KMS-11 (cell line): ENCODE measurements at regions not wholly inside any gene's neighbourhood (a gene's known extent, or its start where the extent isn't known, plus 50 kb on each side); places are given as distances from the start of the nearest gene placed in this dataset.

Experiments used
- H2AFZ ChIP-seq: fragments of 200-600 bp; sonication (generic); 2 replicates; pipeline ENCODE4 v1.6.1; 2016; ENCODE audit warnings: antibody characterized with exemption, mixed run types, low read depth
- H3K27ac ChIP-seq: fragments of 200-600 bp; sonication (generic); 2 replicates; pipeline ENCODE4 v1.6.1; 2016; ENCODE audit warnings: mild to moderate bottlenecking, mixed run types
- H3K27me3 ChIP-seq: fragments of 200-600 bp; sonication (generic); 2 replicates; pipeline ENCODE4 v1.6.1; 2017; ENCODE audit warnings: mild to moderate bottlenecking, low read depth, mixed run types, moderate library complexity; ENCODE audit not compliant: insufficient read depth
- H3K36me3 ChIP-seq: fragments of 200-600 bp; sonication (generic); 2 replicates; pipeline ENCODE4 v1.6.1; 2017; ENCODE audit warnings: mild to moderate bottlenecking, mixed run types; ENCODE audit not compliant: insufficient read depth
- H3K4me1 ChIP-seq: fragments of 200-600 bp; sonication (generic); 2 replicates; pipeline ENCODE4 v1.6.1; 2016; ENCODE audit warnings: mild to moderate bottlenecking, low read depth, mixed run types; ENCODE audit not compliant: poor library complexity, severe bottlenecking
- H3K4me2 ChIP-seq: fragments of 200-600 bp; sonication (generic); 2 replicates; pipeline ENCODE4 v1.7.0; 2016; ENCODE audit warnings: mild to moderate bottlenecking, mixed run types
- H3K4me3 ChIP-seq: fragments of 200-600 bp; sonication (generic); IDR thresholded peaks from 2 replicates; pipeline ENCODE4 v1.6.1; 2017; ENCODE audit warnings: low read depth, low read length, mixed read lengths; ENCODE audit not compliant: insufficient read depth
- H3K79me2 ChIP-seq: fragments of 200-600 bp; sonication (generic); 2 replicates; pipeline ENCODE4 v1.6.1; 2016; ENCODE audit warnings: low read depth, mixed run types; ENCODE audit not compliant: insufficient read depth
- H3K9ac ChIP-seq: fragments of 200-600 bp; sonication (generic); 2 replicates; pipeline ENCODE4 v1.6.1; 2016; ENCODE audit warnings: mild to moderate bottlenecking, mixed run types
- H4K20me1 ChIP-seq: fragments of 200-600 bp; sonication (generic); 2 replicates; pipeline ENCODE4 v1.6.1; 2016; ENCODE audit warnings: mild to moderate bottlenecking, mixed run types; ENCODE audit not compliant: insufficient read depth
- CTCF ChIP-seq: fragments of 200-600 bp; sonication (generic); conservative IDR thresholded peaks from 2 replicates; pipeline ENCODE4 v1.6.1; 2017; ENCODE audit warnings: low read depth, mild to moderate bottlenecking, antibody characterized with exemption, low read length, moderate library complexity, mixed read lengths

GRCh38 chr1:73577206-73577605 lies 620.8 kb downstream of the LRRIQ3 start:
- no peaks in the 10 kb centered on the region for H3K4me1 ChIP-seq
- H3K79me2 ChIP-seq = no peaks in the 10 kb centered on the region
- no peaks in the 10 kb centered on the region for H3K36me3 ChIP-seq
- no peak overlapping the region for H3K4me2 ChIP-seq
- no peak for TF ChIP-seq CTCF
- no peaks in the 10 kb centered on the region for H4K20me1 ChIP-seq
- no peak overlapping the region for H3K9ac ChIP-seq
- H3K27ac ChIP-seq = no peak overlapping the region
- no peak overlapping the region for H2AFZ ChIP-seq
- H3K4me3 ChIP-seq = no peak overlapping the region
- H3K27me3 ChIP-seq = no peaks in the 10 kb centered on the region

- H3K36me3 ChIP-seq = no peaks in the 10 kb centered on the region
- no peaks in the 10 kb centered on the region for H3K4me1 ChIP-seq
- no peak overlapping the region for H3K27ac ChIP-seq
- no peak overlapping the region for H3K4me3 ChIP-seq
- H4K20me1 ChIP-seq = no peaks in the 10 kb centered on the region
- no peak overlapping the region for H2AFZ ChIP-seq
- no peaks in the 10 kb centered on the region for H3K27me3 ChIP-seq
- TF ChIP-seq CTCF = no peak
- no peak overlapping the region for H3K9ac ChIP-seq
- H3K79me2 ChIP-seq = no peaks in the 10 kb centered on the region
- no peak overlapping the region for H3K4me2 ChIP-seq
Observed at GRCh38 chr1:73576083-73576482, 621.9 kb downstream of the LRRIQ3 start.

GRCh38 chr1:73564294-73564693 lies 633.7 kb downstream of the LRRIQ3 start:
- H3K4me1 ChIP-seq = no peaks in the 10 kb centered on the region
- no peak overlapping the region for H2AFZ ChIP-seq
- no peaks in the 10 kb centered on the region for H4K20me1 ChIP-seq
- no peak for TF ChIP-seq CTCF
- no peaks in the 10 kb centered on the region for H3K79me2 ChIP-seq
- H3K9ac ChIP-seq = no peak overlapping the region
- H3K27me3 ChIP-seq = no peaks in the 10 kb centered on the region
- H3K27ac ChIP-seq = no peak overlapping the region
- no peak overlapping the region for H3K4me3 ChIP-seq
- no peaks in the 10 kb centered on the region for H3K36me3 ChIP-seq
- no peak overlapping the region for H3K4me2 ChIP-seq

GRCh38 chr1:73556270-73556669 lies 641.7 kb downstream of the LRRIQ3 start:
- Histone ChIP-seq H3K4me3 (no peak overlapping the region), H3K4me2 (no peak overlapping the region), H3K27ac (no peak overlapping the region), H3K9ac (no peak overlapping the region), H2AFZ (no peak overlapping the region), H3K4me1 (no peaks in the 10 kb centered on the region), H3K27me3 (no peaks in the 10 kb centered on the region), H3K79me2 (no peaks in the 10 kb centered on the region), H3K36me3 (no peaks in the 10 kb centered on the region), H4K20me1 (no peaks in the 10 kb centered on the region)
- TF ChIP-seq CTCF = no peak

GRCh38 chr1:73537400-73537799 lies 660.6 kb downstream of the LRRIQ3 start:
- Histone ChIP-seq H3K27ac (no peak overlapping the region), H4K20me1 (no peaks in the 10 kb centered on the region), H3K79me2 (no peaks in the 10 kb centered on the region), H2AFZ (no peak overlapping the region), H3K9ac (no peak overlapping the region), H3K4me3 (no peak overlapping the region), H3K4me2 (no peak overlapping the region), H3K36me3 (no peaks in the 10 kb centered on the region), H3K4me1 (no peaks in the 10 kb centered on the region), H3K27me3 (no peaks in the 10 kb centered on the region)
- no peak for TF ChIP-seq CTCF
